OCI-LY3 (cell line): ENCODE measurements at regions not wholly inside any gene's neighbourhood (a gene's known extent, or its start where the extent isn't known, plus 50 kb on each side); places are given as distances from the start of the nearest gene placed in this dataset.

Source experiments
- H2AFZ ChIP-seq: fragments of 200-600, 300-600 bp; shearing (Covaris generic); 2 replicates; pipeline ENCODE4 v1.6.0; 2014; ENCODE audit warnings: antibody characterized with exemption, low read depth, low read length
- H3K27ac ChIP-seq: fragments of 200-600, 300-600 bp; sonication (generic); 2 replicates; pipeline ENCODE4 v1.5.1; 2014; ENCODE audit warnings: mild to moderate bottlenecking, low read length, moderate library complexity, mixed read lengths
- H3K27me3 ChIP-seq: fragments of 200-600, 300-600 bp; sonication (generic); 2 replicates; pipeline ENCODE4 v1.6.1; 2014; ENCODE audit warnings: low read depth, low read length, mixed read lengths
- H3K36me3 ChIP-seq: fragments of 200-600, 300-600 bp; sonication (generic); replicated peaks from 2 replicates; pipeline ENCODE3; 2014; ENCODE audit warnings: low read depth, low read length, mixed read lengths
- H3K4me1 ChIP-seq: fragments of 300-600, 200-600 bp; sonication (generic); 2 replicates; pipeline ENCODE4 v1.6.1; 2014; ENCODE audit warnings: low read length, mixed read lengths
- H3K4me2 ChIP-seq: fragments of 200-600, 300-600 bp; sonication (generic); 2 replicates; pipeline ENCODE4 v1.6.1; 2014; ENCODE audit warnings: low read length, mixed read lengths
- H3K4me3 ChIP-seq: fragments of 300-600, 200-600 bp; sonication (generic); 2 replicates; pipeline ENCODE4 v1.5.1; 2014; ENCODE audit warnings: antibody characterized with exemption, mild to moderate bottlenecking, low read length, moderate library complexity
- H3K79me2 ChIP-seq: fragments of 300-600, 200-600 bp; shearing (Covaris generic); 2 replicates; pipeline ENCODE4 v1.6.1; 2014; ENCODE audit warnings: mild to moderate bottlenecking, low read length, mixed read lengths
- H3K9ac ChIP-seq: fragments of 300-600, 200-600 bp; shearing (Covaris generic); 2 replicates; pipeline ENCODE4 v1.6.0; 2014; ENCODE audit warnings: mild to moderate bottlenecking, low read length, moderate library complexity
- H3K9me3 ChIP-seq: fragments of 200-600, 300-600 bp; shearing (Covaris generic); 2 replicates; pipeline ENCODE4 v1.6.1; 2014; ENCODE audit warnings: low read length, mixed read lengths; ENCODE audit not compliant: insufficient read depth
- H4K20me1 ChIP-seq: fragments of 200-600, 300-600 bp; sonication (generic); 2 replicates; pipeline ENCODE4 v1.6.1; 2016; ENCODE audit warnings: low read length, mixed read lengths; ENCODE audit not compliant: insufficient read depth
- CTCF ChIP-seq: fragments of 200-600, 300-600 bp; sonication (generic); IDR thresholded peaks from 2 replicates; pipeline ENCODE4 v1.5.1; 2014; ENCODE audit warnings: antibody characterized with exemption, low read length, low read depth
- EZH2phosphoT487 ChIP-seq: fragments of 200-600 bp; shearing (Covaris generic); IDR thresholded peaks from 2 replicates; pipeline ENCODE4 v1.6.1; 2018; ENCODE audit warnings: antibody characterized with exemption, mixed run types, low read depth

GRCh38 chr9:79924836-79925235 is 353.1 kb downstream of the TLE4 start:
- no peak overlapping the region for H3K9ac ChIP-seq
- no peaks in the 10 kb centered on the region for H3K27me3 ChIP-seq

GRCh38 chr9:79917421-79917820 is 345.7 kb downstream of the TLE4 start:
- H2AFZ ChIP-seq = no peak overlapping the region
- H3K4me2 ChIP-seq = no peak overlapping the region
- no peak overlapping the region for H3K9ac ChIP-seq
- no peaks in the 10 kb centered on the region for H3K36me3 ChIP-seq
- H3K4me1 ChIP-seq = no peaks in the 10 kb centered on the region
- H3K79me2 ChIP-seq = no peaks in the 10 kb centered on the region
- TF ChIP-seq EZH2phosphoT487 = no peak
- no peak for TF ChIP-seq CTCF
- no peak overlapping the region for H3K27ac ChIP-seq
- no peaks in the 10 kb centered on the region for H4K20me1 ChIP-seq
- H3K4me3 ChIP-seq = no peak overlapping the region
- H3K9me3 ChIP-seq = no peaks in the 10 kb centered on the region
- H3K27me3 ChIP-seq = no peaks in the 10 kb centered on the region

More at GRCh38 chr9:79924836-79925235, 353.1 kb downstream of the TLE4 start:
- no peaks in the 10 kb centered on the region for H3K36me3 ChIP-seq
- H3K27ac ChIP-seq = no peak overlapping the region
- H3K4me2 ChIP-seq = no peak overlapping the region
- no peaks in the 10 kb centered on the region for H3K79me2 ChIP-seq
- H2AFZ ChIP-seq = no peak overlapping the region
- TF ChIP-seq EZH2phosphoT487 (no peak), CTCF (no peak)
- no peaks in the 10 kb centered on the region for H3K9me3 ChIP-seq
- H3K4me3 ChIP-seq = no peak overlapping the region
- no peaks in the 10 kb centered on the region for H4K20me1 ChIP-seq
- H3K4me1 ChIP-seq = no peaks in the 10 kb centered on the region

GRCh38 chr9:79913867-79914266 is 342.1 kb downstream of the TLE4 start:
- no peak overlapping the region for H2AFZ ChIP-seq
- H3K9me3 ChIP-seq = no peaks in the 10 kb centered on the region
- H3K27ac ChIP-seq = no peak overlapping the region
- no peak overlapping the region for H3K9ac ChIP-seq
- H3K4me1 ChIP-seq = no peaks in the 10 kb centered on the region
- H3K27me3 ChIP-seq = peaks cover 3% of the 10 kb centered on the region; the same call in 1 of the 2 replicates
- no peaks in the 10 kb centered on the region for H3K36me3 ChIP-seq
- H4K20me1 ChIP-seq = no peaks in the 10 kb centered on the region
- TF ChIP-seq EZH2phosphoT487 (no peak), CTCF (no peak)
- H3K4me2 ChIP-seq = no peak overlapping the region
- H3K4me3 ChIP-seq = no peak overlapping the region
- no peaks in the 10 kb centered on the region for H3K79me2 ChIP-seq

- H3K4me2 ChIP-seq = no peak overlapping the region
- H3K36me3 ChIP-seq = no peaks in the 10 kb centered on the region
- H3K9me3 ChIP-seq = no peaks in the 10 kb centered on the region
- TF ChIP-seq CTCF = no peak
- TF ChIP-seq EZH2phosphoT487 = no peak
- no peaks in the 10 kb centered on the region for H3K79me2 ChIP-seq
- no peak overlapping the region for H2AFZ ChIP-seq
- no peak overlapping the region for H3K27ac ChIP-seq
- no peaks in the 10 kb centered on the region for H3K4me1 ChIP-seq
- no peak overlapping the region for H3K4me3 ChIP-seq
- no peaks in the 10 kb centered on the region for H4K20me1 ChIP-seq
- H3K27me3 ChIP-seq = peaks cover 3% of the 10 kb centered on the region; the same call in 1 of the 2 replicates
- H3K9ac ChIP-seq = no peak overlapping the region
Measured at GRCh38 chr9:79912318-79913070, 340.7 kb downstream of the TLE4 start.
